ENCODE measurements at regions not wholly inside any gene's neighbourhood (a gene's known extent, or its start where the extent isn't known, plus 50 kb on each side); places are given as distances from the start of the nearest gene placed in this dataset.

GRCh38 chr18:63037491-63037890 is 282.1 kb downstream of the BCL2 start:
- Histone ChIP-seq H3K27me3 (ENCODE audit: control insufficient read depth in 1 of 2, insufficient read depth in 2 of 2, low read length in 2 of 2) (no peaks in the 10 kb centered on the region), H2AFZ (ENCODE audit: low read length) (no peak overlapping the region), H3K9me3 (ENCODE audit: low read length) (no peaks in the 10 kb centered on the region), H3K4me1 (ENCODE audit: insufficient read depth, low read length) (no peaks in the 10 kb centered on the region), H3K79me2 (ENCODE audit: insufficient read depth, low read length) (no peaks in the 10 kb centered on the region), H3K4me3 (replicated peaks in 1 of 3; ENCODE audit: insufficient read depth in 1 of 3, low read depth in 2 of 3, low read length in 3 of 3) (no peak overlapping the region), H4K20me1 (ENCODE audit: insufficient read depth, low read length) (no peaks in the 10 kb centered on the region), H3K9ac (ENCODE audit: insufficient read depth, low read depth, low read length) (no peak overlapping the region), H3K36me3 (replicated peaks in 1 of 2; ENCODE audit: control insufficient read depth in 1 of 2, insufficient read depth in 2 of 2, low read length in 2 of 2) (no peaks in the 10 kb centered on the region), H3K27ac (ENCODE audit: extremely low read length, insufficient read depth, low read length) (no peak overlapping the region), H3K4me2 (ENCODE audit: low read depth, low read length) (no peak overlapping the region)
- DNase-seq (ENCODE audit: low spot score): no peak
- ChIA-PET CTCF (ENCODE audit: low intra/inter-chr PET ratio, low total read pairs) (no interaction called here), POLR2A (no interaction called here)
- no peak for ATAC-seq
- intact Hi-C loops (cut with micrococcal nuclease; ENCODE audit: unreplicated experiment) (no loop called here), in situ Hi-C loops (cut with HindIII; ENCODE audit: extremely low pct_ligation_motif_present, low pct_unique_long_range_greater_than_20kb) (no loop called here)
- no peak for FAIRE-seq
- no TSS peak for BruUV-seq (replicated peaks)
- WGBS (ENCODE audit: low lambda C conversion rate): 42% methylated on average over 2 of the region's 2 CpGs
- TF ChIP-seq ZNF639 (CRISPR knock-in tag; conservative IDR thresholded peaks at IDR 0.05) (no peak), KMT2A (CRISPR knock-in tag; IDR thresholded peaks at IDR 0.05) (no peak), ZNF761 (CRISPR knock-in tag; conservative IDR thresholded peaks at IDR 0.05) (no peak), HOMEZ (CRISPR knock-in tag; IDR thresholded peaks at IDR 0.05; ENCODE audit: low read depth) (no peak), ZGPAT (CRISPR knock-in tag; IDR thresholded peaks at IDR 0.05) (no peak), EEA1 (CRISPR knock-in tag; IDR thresholded peaks at IDR 0.05; ENCODE audit: borderline replicate concordance) (no peak), ZNF281 (CRISPR knock-in tag; IDR thresholded peaks at IDR 0.05; ENCODE audit: borderline replicate concordance) (no peak), MLXIP (CRISPR knock-in tag; IDR thresholded peaks at IDR 0.05; ENCODE audit: borderline replicate concordance) (no peak), ZSCAN31 (CRISPR knock-in tag; IDR thresholded peaks at IDR 0.05; ENCODE audit: low read depth) (no peak), ZBED4 (CRISPR knock-in tag; IDR thresholded peaks at IDR 0.05; ENCODE audit: borderline replicate concordance) (no peak)

Measured in HepG2 (cell line).